ENCODE measurements at regions not wholly inside any gene's neighbourhood (a gene's known extent, or its start where the extent isn't known, plus 50 kb on each side); places are given as distances from the start of the nearest gene placed in this dataset.

- Histone ChIP-seq H3K36me3 (no peaks in the 10 kb centered on the region), H3K27me3 (no peaks in the 10 kb centered on the region), H3K4me3 (no peak overlapping the region), H3K27ac (no peak overlapping the region), H3K9me3 (no peaks in the 10 kb centered on the region), H3K4me1 (no peaks in the 10 kb centered on the region)
- no peak for DNase-seq (ENCODE audit: low spot score in 2 of 2)
- TF ChIP-seq EP300 (IDR thresholded peaks at IDR 0.05), result no peak
- no peak for TF ChIP-seq POLR2A (IDR thresholded peaks at IDR 0.05)
- no peak for TF ChIP-seq CTCF (IDR thresholded peaks at IDR 0.05)
- 82 to 91% methylated on average over 1 of the region's 1 CpG for whole genome bisulfite sequencing, 2 donors
Measured at GRCh38 chr4:175263537-175263936, 345.4 kb downstream of the ADAM29 start.

GRCh38 chr4:175271010-175271630 is 353.0 kb downstream of the ADAM29 start:
- H3K27ac ChIP-seq, result no peak overlapping the region
- WGBS, 2 donors, result 79 to 83% methylated on average over 2 of the region's 2 CpGs
- no peaks in the 10 kb centered on the region for H3K36me3 ChIP-seq
- TF ChIP-seq POLR2A (IDR thresholded peaks at IDR 0.05) (no peak), CTCF (IDR thresholded peaks at IDR 0.05) (no peak), EP300 (IDR thresholded peaks at IDR 0.05) (no peak)
- no peaks in the 10 kb centered on the region for H3K4me1 ChIP-seq
- DNase-seq (ENCODE audit: low spot score in 2 of 2), result no peak
- H3K9me3 ChIP-seq, result no peaks in the 10 kb centered on the region
- no peak overlapping the region for H3K4me3 ChIP-seq
- H3K27me3 ChIP-seq, result no peaks in the 10 kb centered on the region

- Histone ChIP-seq H3K27me3 (no peaks in the 10 kb centered on the region), H3K36me3 (no peaks in the 10 kb centered on the region), H3K27ac (no peak overlapping the region), H3K4me1 (no peaks in the 10 kb centered on the region), H3K4me3 (no peak overlapping the region), H3K9me3 (no peaks in the 10 kb centered on the region)
- no peak for DNase-seq (ENCODE audit: low spot score in 2 of 2)
- TF ChIP-seq CTCF (IDR thresholded peaks at IDR 0.05) (no peak), EP300 (IDR thresholded peaks at IDR 0.05) (no peak), POLR2A (IDR thresholded peaks at IDR 0.05) (no peak)
- 62 to 73% methylated on average over 4 of the region's 4 CpGs for WGBS, 2 donors
Measured at GRCh38 chr4:175273995-175274753, 356.0 kb downstream of the ADAM29 start.

- WGBS, 2 donors, result 76 to 77% methylated on average over 7 of the region's 7 CpGs
- Histone ChIP-seq H3K27me3 (no peaks in the 10 kb centered on the region), H3K4me1 (no peaks in the 10 kb centered on the region), H3K36me3 (no peaks in the 10 kb centered on the region), H3K4me3 (no peak overlapping the region), H3K27ac (no peak overlapping the region), H3K9me3 (no peaks in the 10 kb centered on the region)
- TF ChIP-seq EP300 (IDR thresholded peaks at IDR 0.05) (no peak), POLR2A (IDR thresholded peaks at IDR 0.05) (no peak), CTCF (IDR thresholded peaks at IDR 0.05) (no peak)
- no peak for DNase-seq (ENCODE audit: low spot score in 2 of 2)
Measured at GRCh38 chr4:175277816-175278215, 359.7 kb downstream of the ADAM29 start.

GRCh38 chr4:175280153-175280552 is 362.0 kb downstream of the ADAM29 start:
- DNase-seq (ENCODE audit: low spot score in 2 of 2), result no peak
- H3K36me3 ChIP-seq, result no peaks in the 10 kb centered on the region
- no peak overlapping the region for H3K27ac ChIP-seq
- H3K27me3 ChIP-seq, result no peaks in the 10 kb centered on the region
- 93 to 95% methylated on average over 2 of the region's 2 CpGs for WGBS, 2 donors
- no peaks in the 10 kb centered on the region for H3K9me3 ChIP-seq
- TF ChIP-seq POLR2A (IDR thresholded peaks at IDR 0.05) (no peak), EP300 (IDR thresholded peaks at IDR 0.05) (no peak), CTCF (IDR thresholded peaks at IDR 0.05) (no peak)
- H3K4me3 ChIP-seq, result no peak overlapping the region
- no peaks in the 10 kb centered on the region for H3K4me1 ChIP-seq

All from tibial nerve (tissue), 4 donors.